OCI-LY1 (cell line): ENCODE measurements at regions not wholly inside any gene's neighbourhood (a gene's known extent, or its start where the extent isn't known, plus 50 kb on each side); places are given as distances from the start of the nearest gene placed in this dataset.

Experiments
- CTCF ChIP-seq: fragments of 200-600 bp; sonication (generic), shearing (Covaris generic); IDR thresholded peaks from 2 replicates; pipeline ENCODE4 v1.5.1; 2017; ENCODE audit warnings: mild to moderate bottlenecking, antibody characterized with exemption, low read length, moderate library complexity, mixed read lengths
- EZH2 ChIP-seq: fragments of 200-600 bp; sonication (generic), shearing (Covaris generic); IDR thresholded peaks from 2 replicates; pipeline ENCODE4 v1.8.0; 2017; ENCODE audit warnings: borderline replicate concordance, mixed run types, mild to moderate bottlenecking, antibody characterized with exemption, low read length, moderate library complexity, mixed read lengths

GRCh38 chr2:43020296-43020695, 206.1 kb downstream of the ZFP36L2 start:
- TF ChIP-seq CTCF = no peak
- TF ChIP-seq EZH2 = no peak
